ACHN (cell line): ENCODE measurements at regions not wholly inside any gene's neighbourhood (a gene's known extent, or its start where the extent isn't known, plus 50 kb on each side); places are given as distances from the start of the nearest gene placed in this dataset.
"Not testable (repeated sequence)": the region's sequence is repeated elsewhere in the genome, so short reads cannot be mapped to it uniquely, and the experiment has no call there.

Experiments
- DNase-seq: peaks from one replicate; pipeline ENCODE4 v3.0.0-alpha.2; 2015
- in situ Hi-C: cut with HindIII; loops from 2 replicates; pipeline ENCODE4 v1.10.0; 2017; ENCODE audit warnings: low sequenced_read_pairs, low pct_ligation_motif_present, low pct_unique_long_range_greater_than_20kb

DNA sequence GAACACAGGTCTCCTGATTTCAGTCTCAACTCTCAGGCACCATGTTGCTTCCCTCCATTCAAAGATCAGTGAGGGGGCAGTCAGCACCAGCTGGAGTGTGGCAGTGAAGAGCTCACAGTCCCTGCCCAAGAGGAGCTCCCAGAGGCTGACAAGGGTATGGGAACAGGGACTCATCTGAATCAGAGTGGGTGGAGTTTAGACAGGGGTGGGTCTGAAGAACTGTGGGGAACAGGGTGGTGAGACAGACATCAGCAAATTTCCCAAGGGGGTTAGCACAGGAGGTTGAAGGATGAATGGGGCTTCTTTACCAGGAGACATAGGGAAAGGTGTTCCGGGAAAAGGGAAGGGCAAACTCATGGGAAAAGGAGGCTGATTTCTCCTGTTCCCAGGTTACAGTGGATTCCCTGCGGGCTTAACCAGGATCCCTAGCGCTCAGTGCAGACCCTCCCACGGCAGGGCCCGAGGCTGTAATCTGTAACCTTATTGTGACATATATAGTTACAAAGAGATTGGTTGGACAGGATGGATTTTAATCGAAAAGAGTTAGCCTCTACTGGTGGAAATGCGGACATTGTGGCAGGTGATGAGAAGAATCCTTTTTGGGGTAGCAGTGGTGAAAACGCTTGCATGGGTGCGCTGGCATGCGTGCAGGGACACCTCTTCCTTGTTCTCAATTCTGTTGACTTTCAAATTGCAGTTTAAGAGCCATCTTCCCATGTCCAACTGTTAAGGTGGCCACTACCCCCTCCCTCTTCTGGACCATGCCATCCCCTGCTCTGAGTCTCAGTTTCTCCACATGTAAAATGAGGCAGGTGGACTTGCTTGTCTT lies 160.3 kb downstream of the SMAD6 start:
- in situ Hi-C loops, result no loop called here
- peak; percentile 17 for DNase-seq

DNA sequence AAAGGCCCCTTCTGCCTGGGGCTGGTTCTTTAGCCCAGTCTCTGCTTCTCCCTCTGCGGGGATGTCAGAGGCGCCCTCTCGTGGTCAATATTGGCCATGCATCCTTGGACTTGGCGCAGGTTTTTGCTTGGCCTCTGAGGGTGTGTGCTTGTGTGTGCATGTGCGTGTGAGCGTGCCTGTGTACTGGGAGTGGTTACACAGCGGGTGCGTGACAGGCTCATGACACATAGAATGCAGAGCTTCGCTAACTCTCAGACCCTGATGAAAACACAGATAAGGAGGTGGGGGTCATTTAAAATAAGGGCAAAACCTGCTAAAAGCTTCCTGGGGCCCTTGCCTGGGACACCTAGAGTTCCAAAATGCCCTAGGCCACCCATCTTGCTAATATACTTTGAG lies 160.9 kb downstream of the SMAD6 start:
- DNase-seq, result peak; percentile 74

DNA sequence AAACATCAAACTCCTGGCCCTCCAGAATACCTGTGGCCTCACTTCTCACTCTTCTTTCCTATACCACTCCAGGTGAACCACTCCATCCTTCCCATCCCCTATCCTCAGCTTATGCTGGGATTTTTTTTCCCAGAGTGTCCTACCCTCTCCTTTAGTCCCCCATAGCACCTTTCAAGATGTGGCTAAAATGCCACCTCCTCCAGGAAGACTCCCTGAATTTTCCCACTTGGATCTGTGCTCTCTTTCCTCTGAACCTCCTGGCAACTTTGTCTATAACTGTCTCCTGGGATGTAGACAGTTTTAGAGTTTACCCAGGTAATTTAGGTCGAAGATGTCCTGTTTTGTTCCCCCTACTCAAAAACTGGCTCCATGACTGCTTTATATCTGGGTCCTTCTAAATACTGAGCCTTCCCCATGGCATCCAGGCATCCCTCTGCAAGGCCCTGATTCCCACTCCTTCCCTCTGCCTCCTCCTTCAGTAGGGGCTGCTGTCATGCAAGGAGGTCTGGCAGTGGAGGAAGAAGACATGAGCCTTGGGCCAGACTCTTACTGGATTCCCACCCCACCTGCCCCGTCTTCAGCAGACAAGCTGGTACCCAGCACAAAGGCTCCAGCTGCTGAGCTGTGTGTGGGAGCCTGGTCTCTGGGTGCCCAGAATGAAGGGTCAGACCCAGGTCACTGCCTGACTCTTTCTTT lies 161.5 kb downstream of the SMAD6 start:
- no peak for DNase-seq
- in situ Hi-C loops, result no loop called here

More for the DNA sequence above, 160.9 kb downstream of the SMAD6 start:
- in situ Hi-C loops, result no loop called here

DNA sequence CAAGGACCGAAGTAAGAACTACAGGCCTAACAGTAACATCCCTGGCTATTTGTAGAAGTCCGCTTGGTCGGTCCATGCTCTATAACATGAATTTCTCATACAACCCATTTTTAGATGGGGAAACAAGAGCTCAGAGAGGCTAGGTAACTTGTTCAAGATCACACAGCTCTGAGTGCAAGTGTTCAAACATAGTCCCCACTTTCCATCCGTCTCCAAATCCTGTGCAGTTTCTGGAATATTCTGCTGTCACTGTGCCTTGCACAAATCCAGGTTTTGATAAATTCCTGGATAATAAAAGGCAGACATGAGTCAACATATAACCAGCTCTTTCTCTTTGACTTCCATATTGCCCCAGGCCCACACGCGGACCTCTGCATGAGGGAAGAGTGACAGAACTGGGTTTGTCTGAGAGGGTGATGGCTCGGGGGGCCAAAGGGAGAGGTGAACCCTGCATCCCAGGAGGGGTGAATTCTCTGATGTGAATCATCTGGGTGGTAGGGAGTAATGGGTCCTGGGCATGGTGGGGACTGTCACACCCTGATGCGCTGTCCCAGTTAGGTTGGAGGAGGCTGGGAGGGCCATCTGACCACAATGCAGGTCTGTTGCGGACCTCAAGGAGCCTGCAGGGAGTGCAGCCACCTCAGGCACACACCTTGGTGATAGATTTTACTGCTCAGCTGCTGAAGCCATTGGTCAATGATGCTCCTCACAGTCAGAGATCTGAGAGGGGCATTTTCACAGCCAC lies 162.2 kb downstream of the SMAD6 start:
- in situ Hi-C loops, result no loop called here
- no peak for DNase-seq

GRCh38 chr15:66864871-66865281 lies 162.8 kb downstream of the SMAD6 start:
- DNase-seq, result no peak
- in situ Hi-C loops, result no loop called here

- no peak for DNase-seq
- in situ Hi-C loops, result no loop called here
Measured at GRCh38 chr15:66865622-66866611, 163.9 kb downstream of the SMAD6 start.

- DNase-seq, result no peak
- in situ Hi-C loops, result no loop called here
Measured at GRCh38 chr15:66866656-66867055, 164.6 kb downstream of the SMAD6 start.

GRCh38 chr15:66868918-66869317 lies 166.9 kb downstream of the SMAD6 start:
- no peak for DNase-seq
- in situ Hi-C loops, result no loop called here

DNA sequence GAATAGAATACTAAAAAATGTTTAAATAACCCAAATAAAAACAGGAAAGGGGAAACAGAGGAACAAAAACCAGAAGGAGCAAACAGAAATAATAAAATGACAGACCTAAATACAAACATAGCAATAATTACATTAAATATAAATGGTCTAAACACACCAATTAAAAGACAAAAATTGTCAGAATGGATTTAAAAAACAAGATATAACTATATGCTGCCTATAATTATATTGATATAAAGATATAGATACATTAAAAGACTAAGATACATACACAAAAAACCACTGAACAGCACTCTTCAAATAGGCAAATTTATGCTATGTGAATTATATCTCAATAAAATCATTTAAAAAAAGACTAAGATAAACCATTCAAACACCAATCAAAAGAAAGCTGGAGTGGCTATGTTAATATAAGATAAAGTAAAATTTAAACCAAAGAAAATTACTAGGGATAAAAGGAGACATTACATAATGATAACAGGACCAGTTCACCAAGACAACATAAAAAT lies 168.9 kb downstream of the SMAD6 start:
- in situ Hi-C loops, result no loop called here
- DNase-seq, result no peak

DNA sequence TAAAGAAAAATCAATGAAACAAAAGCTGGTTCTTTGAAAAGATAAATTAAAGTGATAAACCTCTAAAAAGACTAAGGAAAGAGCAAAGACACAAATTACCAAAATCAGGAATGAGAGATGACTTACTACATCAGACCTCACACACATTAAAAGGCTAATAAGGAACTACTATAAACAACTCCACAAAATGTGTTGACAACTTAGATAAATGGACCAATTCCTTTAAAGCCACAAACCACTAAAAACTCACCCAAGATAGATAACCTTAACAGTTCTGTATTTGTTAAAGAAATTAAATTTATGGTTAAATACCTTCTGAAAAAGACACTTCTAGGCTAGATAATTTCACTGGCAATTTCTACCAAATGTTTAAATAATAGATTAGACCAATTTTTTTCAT lies 170.4 kb downstream of the SMAD6 start:
- no peak for DNase-seq
- in situ Hi-C loops, result no loop called here

- not testable (repeated sequence) for DNase-seq
Measured at GRCh38 chr15:66873331-66873730, 171.3 kb downstream of the SMAD6 start.

DNA sequence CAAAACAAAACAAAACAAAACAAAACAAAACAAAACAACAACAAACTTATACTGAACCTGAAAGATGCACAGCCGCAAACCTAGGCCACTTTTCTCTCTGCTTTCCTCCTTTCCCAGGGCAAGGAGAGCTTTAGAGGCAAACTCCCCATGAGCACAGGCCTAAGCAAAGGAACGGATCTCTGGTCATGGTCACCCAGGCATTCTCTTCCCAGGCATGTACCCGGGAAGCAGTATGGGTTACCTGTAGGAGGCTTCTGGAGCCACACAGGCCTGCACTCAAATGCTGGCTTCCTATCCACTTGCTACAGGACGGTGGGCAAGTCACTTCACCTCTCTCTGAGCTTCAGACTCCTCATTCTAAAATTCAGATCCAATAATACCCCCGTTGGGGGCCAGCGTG lies 171.8 kb downstream of the SMAD6 start:
- in situ Hi-C loops, result no loop called here

More at GRCh38 chr15:66873331-66873730, 171.3 kb downstream of the SMAD6 start:
- in situ Hi-C loops, result not testable (repeated sequence)

GRCh38 chr15:66875588-66876420 lies 173.8 kb downstream of the SMAD6 start:
- DNase-seq, result no peak
- in situ Hi-C loops, result no loop called here

More for the DNA sequence above, 171.8 kb downstream of the SMAD6 start:
- DNase-seq, result no peak

DNA sequence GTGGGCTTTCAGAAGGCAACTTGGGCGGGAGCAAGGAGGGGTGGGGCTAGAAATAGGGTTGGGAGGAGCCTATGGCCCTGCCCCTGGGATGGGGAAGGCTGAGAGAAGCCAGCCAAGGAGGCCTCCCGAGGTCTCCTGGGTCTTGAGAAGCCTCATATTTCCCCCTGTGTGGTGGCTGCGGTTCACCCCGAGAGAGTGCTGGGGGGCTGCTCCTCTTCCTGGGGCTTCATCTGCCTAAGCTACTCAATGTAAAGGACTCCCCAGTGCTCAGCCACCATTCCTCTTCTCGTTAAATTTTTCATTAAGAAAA lies 174.3 kb downstream of the SMAD6 start:
- in situ Hi-C loops, result no loop called here
- no peak for DNase-seq

DNA sequence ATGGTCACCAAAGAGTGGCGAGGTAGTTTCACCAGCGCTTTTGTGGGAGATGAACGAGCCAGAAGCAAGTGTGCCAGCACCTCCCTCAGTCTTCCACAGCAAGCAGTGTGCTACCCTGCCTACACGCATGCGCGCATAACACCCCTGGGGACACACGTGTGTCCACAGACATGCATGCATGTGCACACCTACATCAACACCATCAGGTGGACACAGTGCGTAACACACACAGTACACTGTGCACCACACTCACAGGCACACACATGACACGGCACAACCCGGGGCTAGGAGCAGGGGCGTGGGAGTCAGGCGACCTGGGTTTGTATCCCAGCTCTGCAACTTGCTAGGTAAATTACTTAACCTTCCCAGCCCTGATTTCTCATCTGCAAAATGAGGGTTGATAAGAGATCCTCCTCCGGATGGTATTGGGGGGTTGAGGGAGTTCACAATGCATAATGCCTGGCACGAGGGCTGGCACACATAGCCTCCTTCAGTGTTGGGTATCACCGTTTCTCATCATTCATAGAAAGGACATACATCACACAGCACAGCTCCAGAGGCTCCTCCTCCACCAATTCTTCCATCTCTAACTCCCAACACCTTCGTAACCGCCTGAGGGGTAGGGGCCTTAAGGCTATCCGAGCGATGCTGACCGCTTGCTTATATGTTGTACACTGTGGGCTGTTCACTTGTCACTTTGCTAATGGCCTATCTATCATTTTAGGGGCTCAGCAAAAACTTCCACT lies 174.9 kb downstream of the SMAD6 start:
- in situ Hi-C loops, result no loop called here
- DNase-seq, result no peak

- no peak for DNase-seq
- in situ Hi-C loops, result no loop called here
Measured at GRCh38 chr15:66877477-66878271, 175.6 kb downstream of the SMAD6 start.
